HG03442 (cell line): ENCODE measurements at regions not wholly inside any gene's neighbourhood (a gene's known extent, or its start where the extent isn't known, plus 50 kb on each side); places are given as distances from the start of the nearest gene placed in this dataset.

Experiments used
- ATAC-seq: cut with Tn5 transposase; IDR thresholded peaks from one replicate; pipeline ENCODE4 v1.9.1; 2021; ENCODE audit warnings: mild to moderate bottlenecking, moderate library complexity; ENCODE audit not compliant: unreplicated experiment

- no peak for ATAC-seq
These were observed 557.4 kb upstream of the RAB6C start for GRCh38 chr2:129422028-129422427.

- no peak for ATAC-seq
These were observed 551.3 kb upstream of the RAB6C start for GRCh38 chr2:129428086-129428660.

- ATAC-seq, result no peak
These were observed 548.6 kb upstream of the RAB6C start for GRCh38 chr2:129430911-129431310.

- ATAC-seq, result no peak
These were observed 547.6 kb upstream of the RAB6C start for GRCh38 chr2:129431881-129432280.

- ATAC-seq, result no peak
These were observed 542.7 kb upstream of the RAB6C start for GRCh38 chr2:129436809-129437208.

GRCh38 chr2:129437725-129438124, 541.7 kb upstream of the RAB6C start:
- ATAC-seq, result no peak

- ATAC-seq, result no peak
These were observed 540.9 kb upstream of the RAB6C start for GRCh38 chr2:129438501-129439057.

GRCh38 chr2:129439406-129440302, 539.8 kb upstream of the RAB6C start:
- ATAC-seq, result no peak

- ATAC-seq, result no peak
These were observed 537.9 kb upstream of the RAB6C start for GRCh38 chr2:129441610-129442009.

- ATAC-seq, result no peak
These were observed 536.1 kb upstream of the RAB6C start for GRCh38 chr2:129443235-129443864.

GRCh38 chr2:129443865-129444739, 535.4 kb upstream of the RAB6C start:
- no peak for ATAC-seq

GRCh38 chr2:129444751-129445150, 534.7 kb upstream of the RAB6C start:
- no peak for ATAC-seq

- ATAC-seq, result no peak
These were observed 522.8 kb upstream of the RAB6C start for GRCh38 chr2:129456691-129457090.

- ATAC-seq, result no peak
These were observed 522.1 kb upstream of the RAB6C start for GRCh38 chr2:129457277-129457818.

- ATAC-seq, result no peak
These were observed 521.5 kb upstream of the RAB6C start for GRCh38 chr2:129458006-129458405.

- ATAC-seq, result no peak
These were observed 521.0 kb upstream of the RAB6C start for GRCh38 chr2:129458436-129458835.

GRCh38 chr2:129459200-129459876, 520.1 kb upstream of the RAB6C start:
- ATAC-seq, result no peak

- ATAC-seq, result no peak
These were observed 519.6 kb upstream of the RAB6C start for GRCh38 chr2:129459881-129460280.

- no peak for ATAC-seq
These were observed 518.9 kb upstream of the RAB6C start for GRCh38 chr2:129460299-129461198.
